Keratinocyte (primary cell): ENCODE measurements at regions not wholly inside any gene's neighbourhood (a gene's known extent, or its start where the extent isn't known, plus 50 kb on each side); places are given as distances from the start of the nearest gene placed in this dataset.
A peak's percentile ranks its signal among the peaks of the same experiment; 100 is the strongest.

Experiments used
- DNase-seq: peaks from one replicate; pipeline ENCODE4 v3.0.0-alpha.2; 2011; ENCODE audit warnings: low read depth, missing footprints, low spot score
- FAIRE-seq: peaks from 2 replicates; lab custom pipeline; 2011; peaks lifted over from hg19 to GRCh38; lab: Jason Lieb, UNC
- H2AFZ ChIP-seq: 2 replicates; pipeline ENCODE4 v1.6.0; 2012; ENCODE audit warnings: low read length, control low read depth, inconsistent platforms; ENCODE audit not compliant: control insufficient read depth
- H3K27ac ChIP-seq: 2 replicates; pipeline ENCODE4 v1.5.1; 2011; ENCODE audit warnings: low read length; ENCODE audit not compliant: control insufficient read depth, insufficient read depth
- H3K27me3 ChIP-seq: 3 replicates; pipeline ENCODE4 v1.6.0; 2011; ENCODE audit warnings: low read length; ENCODE audit not compliant: control insufficient read depth, insufficient read depth; ENCODE audit errors: extremely low read depth
- H3K36me3 ChIP-seq, 2 experiments: 2 replicates in 1 of 2; 3 replicates in 1 of 2; pipeline ENCODE4 v1.5.1; 2011; ENCODE audit warnings: low read length in 2 of 2, mild to moderate bottlenecking in 1 of 2; ENCODE audit not compliant: control insufficient read depth in 2 of 2, insufficient read depth in 2 of 2; ENCODE audit errors: extremely low read depth in 1 of 2
- H3K4me1 ChIP-seq: 3 replicates; pipeline ENCODE4 v1.5.1; 2011; ENCODE audit warnings: low read length; ENCODE audit not compliant: control insufficient read depth, insufficient read depth; ENCODE audit errors: extremely low read depth
- H3K4me2 ChIP-seq: 3 replicates; pipeline ENCODE4 v1.6.0; 2011; ENCODE audit warnings: low read depth, low read length; ENCODE audit not compliant: control insufficient read depth, insufficient read depth; ENCODE audit errors: extremely low read depth
- H3K4me3 ChIP-seq, 3 experiments: fragments of 200-600 bp in 1 of 3; sonication (generic) in 1 of 3; 2 replicates in 2 of 3; 3 replicates in 1 of 3; pipeline ENCODE4 v1.5.1; 2011 to 2016; ENCODE audit warnings: low read length in 3 of 3, mild to moderate bottlenecking in 3 of 3, control low read depth in 2 of 3, inconsistent platforms in 1 of 3, low read depth in 1 of 3, mixed read lengths in 1 of 3, mixed run types in 1 of 3, moderate library complexity in 1 of 3; ENCODE audit not compliant: control insufficient read depth in 2 of 3, insufficient read depth in 2 of 3; ENCODE audit errors: extremely low read depth in 1 of 3
- H3K79me2 ChIP-seq: 2 replicates; pipeline ENCODE4 v1.6.0; 2012; ENCODE audit warnings: low read length; ENCODE audit not compliant: control insufficient read depth, insufficient read depth
- H3K9ac ChIP-seq: 3 replicates; pipeline ENCODE4 v1.6.0; 2011; ENCODE audit warnings: low read length; ENCODE audit not compliant: control insufficient read depth, insufficient read depth; ENCODE audit errors: extremely low read depth
- H3K9me1 ChIP-seq: 3 replicates; pipeline ENCODE4 v1.6.0; 2011; ENCODE audit warnings: low read length; ENCODE audit not compliant: control insufficient read depth, insufficient read depth; ENCODE audit errors: extremely low read depth
- H3K9me3 ChIP-seq: 2 replicates; pipeline ENCODE4 v1.5.1; 2012; ENCODE audit warnings: low read depth, low read length; ENCODE audit not compliant: control insufficient read depth
- H4K20me1 ChIP-seq: 3 replicates; pipeline ENCODE4 v1.6.0; 2011; ENCODE audit warnings: low read length; ENCODE audit not compliant: control insufficient read depth, insufficient read depth; ENCODE audit errors: extremely low read depth
- CTCF ChIP-seq, 3 experiments: IDR thresholded peaks in 1 of 3; conservative IDR thresholded peaks in 1 of 3; optimal IDR thresholded peaks in 1 of 3; 2 replicates in 2 of 3; 3 replicates in 1 of 3; pipeline versions ENCODE3 to v1.5.1; 2011; ENCODE audit warnings: low read length in 3 of 3, mild to moderate bottlenecking in 3 of 3, moderate library complexity in 2 of 3, control low read depth in 1 of 3, inconsistent platforms in 1 of 3; ENCODE audit not compliant: insufficient read depth in 2 of 3; ENCODE audit errors: extremely low read depth in 1 of 3
- EZH2 ChIP-seq: IDR thresholded peaks from one replicate; pipeline ENCODE4 v1.6.1; 2012; ENCODE audit warnings: inconsistent platforms, mild to moderate bottlenecking, low read length, moderate library complexity
- dilution Hi-C: fragments of 300-500 bp; cut with MboI; formaldehyde crosslinking; loops from one replicate; pipeline ENCODE4 v1.7.0; 2020; ENCODE audit warnings: low sequenced_read_pairs; ENCODE audit not compliant: extremely low pct_ligation_motif_present

- H2AFZ ChIP-seq, result no peak overlapping the region
- no peak overlapping the region for H3K4me2 ChIP-seq
- no peak for FAIRE-seq
- H3K27ac ChIP-seq, result peak overlapping the region; percentile 84
- dilution Hi-C loops, result no loop called here
- H3K27me3 ChIP-seq, result no peaks in the 10 kb centered on the region
- TF ChIP-seq EZH2 (no peak), CTCF (optimal IDR thresholded peaks at IDR 0.05 in 1 of 3, IDR thresholded peaks at IDR 0.05 in 1 of 3, conservative IDR thresholded peaks at IDR 0.05 in 1 of 3; ENCODE audit: extremely low read depth in 1 of 3, insufficient read depth in 2 of 3, low read length in 3 of 3) (no peak)
- H3K9me1 ChIP-seq, result no peaks in the 10 kb centered on the region
- H3K4me3 ChIP-seq, result no peak overlapping the region
- no peaks in the 10 kb centered on the region for H3K36me3 ChIP-seq
- H3K79me2 ChIP-seq, result no peaks in the 10 kb centered on the region
- no peaks in the 10 kb centered on the region for H4K20me1 ChIP-seq
- peaks cover 47% of the 10 kb centered on the region for H3K4me1 ChIP-seq
- H3K9me3 ChIP-seq, result no peaks in the 10 kb centered on the region
- no peak overlapping the region for H3K9ac ChIP-seq
- no peak for DNase-seq
Observed at GRCh38 chr1:98330224-98330623, 331.3 kb upstream of the SNX7 start.

- H3K9ac ChIP-seq, result no peak overlapping the region
- H3K9me3 ChIP-seq, result no peaks in the 10 kb centered on the region
- H3K27ac ChIP-seq, result no peak overlapping the region
- no peak overlapping the region for H2AFZ ChIP-seq
- H4K20me1 ChIP-seq, result no peaks in the 10 kb centered on the region
- TF ChIP-seq EZH2 (no peak), CTCF (optimal IDR thresholded peaks at IDR 0.05 in 1 of 3, IDR thresholded peaks at IDR 0.05 in 1 of 3, conservative IDR thresholded peaks at IDR 0.05 in 1 of 3; ENCODE audit: extremely low read depth in 1 of 3, insufficient read depth in 2 of 3, low read length in 3 of 3) (no peak)
- FAIRE-seq (no peak), DNase-seq (no peak)
- no peak overlapping the region for H3K4me3 ChIP-seq
- H3K36me3 ChIP-seq, result no peaks in the 10 kb centered on the region
- no peaks in the 10 kb centered on the region for H3K27me3 ChIP-seq
- no peaks in the 10 kb centered on the region for H3K79me2 ChIP-seq
- peaks cover 61% of the 10 kb centered on the region for H3K4me1 ChIP-seq
- H3K9me1 ChIP-seq, result no peaks in the 10 kb centered on the region
- no peak overlapping the region for H3K4me2 ChIP-seq
- dilution Hi-C loops, result no loop called here
Observed at GRCh38 chr1:98328855-98329254, 332.7 kb upstream of the SNX7 start.
